H9 (cell line): ENCODE measurements at regions not wholly inside any gene's neighbourhood (a gene's known extent, or its start where the extent isn't known, plus 50 kb on each side); places are given as distances from the start of the nearest gene placed in this dataset.

Experiments used
- DNase-seq: peaks from one replicate; pipeline ENCODE4 v3.0.0-alpha.2; 2017
- H2AFZ ChIP-seq: one replicate; pipeline ENCODE4 v1.6.1; 2013; ENCODE audit warnings: mild to moderate bottlenecking, low read length, control low read depth, moderate library complexity
- H2AK5ac ChIP-seq: 2 replicates; pipeline ENCODE4 v1.6.1; 2013; ENCODE audit warnings: low read length, control low read depth, mixed read lengths; ENCODE audit not compliant: insufficient read length
- H2BK120ac ChIP-seq: one replicate; pipeline ENCODE4 v1.6.1; 2013; ENCODE audit warnings: low read depth, mild to moderate bottlenecking, low read length, control low read depth, inconsistent platforms; ENCODE audit not compliant: poor library complexity, severe bottlenecking
- H2BK12ac ChIP-seq: 2 replicates; pipeline ENCODE4 v1.6.1; 2013; ENCODE audit warnings: low read length, control low read depth, mixed read lengths, low read depth; ENCODE audit not compliant: insufficient read length
- H2BK15ac ChIP-seq: 2 replicates; pipeline ENCODE4 v1.6.1; 2013; ENCODE audit warnings: low read depth, low read length, control low read depth
- H2BK20ac ChIP-seq: one replicate; pipeline ENCODE4 v1.6.1; 2013; ENCODE audit warnings: low read depth, mild to moderate bottlenecking, low read length, control low read depth, inconsistent platforms; ENCODE audit not compliant: poor library complexity, severe bottlenecking
- H2BK5ac ChIP-seq: 2 replicates; pipeline ENCODE4 v1.6.1; 2013; ENCODE audit warnings: low read length, control low read depth, mixed read lengths; ENCODE audit not compliant: insufficient read length
- H3K14ac ChIP-seq: 2 replicates; pipeline ENCODE4 v1.6.1; 2013; ENCODE audit warnings: low read length, control low read depth; ENCODE audit not compliant: insufficient read depth
- H3K18ac ChIP-seq: 2 replicates; pipeline ENCODE4 v1.6.1; 2013; ENCODE audit warnings: low read depth, mild to moderate bottlenecking, mixed read lengths, low read length, control low read depth; ENCODE audit not compliant: insufficient read length
- H3K23ac ChIP-seq: 2 replicates; pipeline ENCODE4 v1.6.1; 2013; ENCODE audit warnings: low read length, control low read depth, mixed read lengths, low read depth; ENCODE audit not compliant: insufficient read length
- H3K23me2 ChIP-seq: 2 replicates; pipeline ENCODE4 v1.6.1; 2013; ENCODE audit warnings: low read depth, mild to moderate bottlenecking, mixed read lengths, low read length, control low read depth; ENCODE audit not compliant: insufficient read length, poor library complexity, severe bottlenecking
- H3K27ac ChIP-seq: 2 replicates; pipeline ENCODE4 v1.5.1; 2013; ENCODE audit warnings: low read length, control low read depth, mixed read lengths, low read depth; ENCODE audit not compliant: insufficient read length
- H3K27me3 ChIP-seq: 2 replicates; pipeline ENCODE4 v1.6.1; 2013; ENCODE audit warnings: low read length, control low read depth, inconsistent platforms; ENCODE audit not compliant: insufficient read depth
- H3K4ac ChIP-seq: 2 replicates; pipeline ENCODE4 v1.6.1; 2013; ENCODE audit warnings: low read depth, mild to moderate bottlenecking, control low read depth, inconsistent platforms, low read length, moderate library complexity
- H3K4me1 ChIP-seq: 2 replicates; pipeline ENCODE4 v1.6.1; 2013; ENCODE audit warnings: low read length, control low read depth, inconsistent platforms; ENCODE audit not compliant: insufficient read depth
- H3K4me2 ChIP-seq: 2 replicates; pipeline ENCODE4 v1.6.1; 2013; ENCODE audit warnings: low read length, control low read depth, mixed read lengths; ENCODE audit not compliant: insufficient read length, insufficient read depth
- H3K56ac ChIP-seq: 2 replicates; pipeline ENCODE4 v1.6.1; 2013; ENCODE audit warnings: low read depth, mild to moderate bottlenecking, mixed read lengths, low read length, control low read depth; ENCODE audit not compliant: insufficient read length
- H3K79me1 ChIP-seq: 2 replicates; pipeline ENCODE4 v1.6.1; 2013; ENCODE audit warnings: low read depth, mild to moderate bottlenecking, moderate library complexity, low read length, control low read depth, inconsistent platforms; ENCODE audit not compliant: insufficient read depth, poor library complexity, severe bottlenecking
- H3K79me2 ChIP-seq: 2 replicates; pipeline ENCODE4 v1.6.1; 2013; ENCODE audit warnings: low read length, control low read depth, inconsistent platforms; ENCODE audit not compliant: insufficient read depth
- H3K9ac ChIP-seq: 2 replicates; pipeline ENCODE4 v1.6.1; 2013; ENCODE audit warnings: low read length, control low read depth, mixed read lengths; ENCODE audit not compliant: insufficient read length; ENCODE audit errors: extremely low read depth
- H3K9me3 ChIP-seq: one replicate; pipeline ENCODE4 v1.6.1; 2013; ENCODE audit warnings: low read depth, low read length, inconsistent platforms; ENCODE audit not compliant: control insufficient read depth
- H3T11ph ChIP-seq: one replicate; pipeline ENCODE4 v1.6.1; 2013; ENCODE audit warnings: mild to moderate bottlenecking, low read length, control low read depth, inconsistent platforms
- H4K20me1 ChIP-seq: one replicate; pipeline ENCODE4 v1.6.1; 2013; ENCODE audit not compliant: control insufficient read depth, insufficient read length, insufficient read depth
- H4K5ac ChIP-seq: 2 replicates; pipeline ENCODE4 v1.6.1; 2013; ENCODE audit warnings: low read depth, mild to moderate bottlenecking, mixed read lengths, low read length, control low read depth; ENCODE audit not compliant: insufficient read length
- H4K8ac ChIP-seq: replicated peaks from 2 replicates; pipeline ENCODE4 v1.6.1; 2013; ENCODE audit warnings: low read length, control low read depth, mixed read lengths, low read depth; ENCODE audit not compliant: insufficient read length
- H4K91ac ChIP-seq: 2 replicates; pipeline ENCODE4 v1.6.1; 2013; ENCODE audit warnings: low read depth, mild to moderate bottlenecking, moderate library complexity, mixed read lengths, low read length, control low read depth; ENCODE audit not compliant: insufficient read length
- H3K27ac Mint-ChIP-seq, 3 experiments: 2 replicates in 2 of 3; 3 replicates in 1 of 3; pipeline ENCODE4 v1.8.0; 2020 to 2021; ENCODE audit warnings: mixed read lengths in 3 of 3, mild to moderate bottlenecking in 1 of 3, moderate library complexity in 1 of 3
- H3K27me3 Mint-ChIP-seq: 2 replicates; pipeline ENCODE4 v1.8.0; 2021; ENCODE audit warnings: low read depth, mild to moderate bottlenecking, moderate library complexity, mixed read lengths
- H3K36me3 Mint-ChIP-seq, 3 experiments: 2 replicates in 2 of 3; 3 replicates in 1 of 3; pipeline ENCODE4 v1.8.0; 2020 to 2021; ENCODE audit warnings: low read depth in 3 of 3, mixed read lengths in 3 of 3; ENCODE audit not compliant: insufficient read depth in 1 of 3
- H3K4me1 Mint-ChIP-seq, 2 experiments: 2 replicates each; pipeline ENCODE4 v1.8.0; 2020; ENCODE audit warnings: mixed read lengths in 2 of 2
- H3K4me3 Mint-ChIP-seq, 2 experiments: 2 replicates in 1 of 2; 3 replicates in 1 of 2; pipeline ENCODE4 v1.8.0; 2020 to 2021; ENCODE audit warnings: mild to moderate bottlenecking in 2 of 2, mixed read lengths in 2 of 2, moderate library complexity in 1 of 2
- H3K9me3 Mint-ChIP-seq, 2 experiments: 2 replicates in 1 of 2; 3 replicates in 1 of 2; pipeline ENCODE4 v1.8.0; 2020; ENCODE audit warnings: mild to moderate bottlenecking in 2 of 2, mixed read lengths in 2 of 2, moderate library complexity in 1 of 2
- CTCF ChIP-seq: fragments of 200-600 bp; sonication (generic); conservative IDR thresholded peaks from 3 replicates; pipeline ENCODE4 v1.8.0; 2021; ENCODE audit warnings: antibody characterized with exemption, mild to moderate bottlenecking
- WGBS: extraction: QIAGEN DNeasy Blood & Tissue Kit; methylation state at CpG from one replicate; pipeline ENCODE4 v1.1.7; 2013; ENCODE audit warnings: missing lambda C conversion rate, low lambda C conversion rate, mixed read lengths; ENCODE audit not compliant: insufficient read length; ENCODE audit errors: extremely low coverage; 5-methylcytosine and 5-hydroxymethylcytosine counted together

- H3K27ac ChIP-seq: no peak overlapping the region
- no peak overlapping the region for H3T11ph ChIP-seq
- H3K23ac ChIP-seq: no peak overlapping the region
- H3K79me2 ChIP-seq: no peaks in the 10 kb centered on the region
- no peaks in the 10 kb centered on the region for H4K20me1 ChIP-seq
- H4K5ac ChIP-seq: no peak overlapping the region
- H3K18ac ChIP-seq: no peak overlapping the region
- H2BK20ac ChIP-seq: no peak overlapping the region
- Mint-ChIP-seq H3K27ac (no peak overlapping the region), H3K36me3 (0 out of 7 replicates have a peak, but pooled peaks cover 0 to 2% (median 0%) of the 10 kb centered on the region in 3 experiments), H3K4me3 (no peak overlapping the region), H3K27me3 (no peaks in the 10 kb centered on the region; the same call in 1 of the 2 replicates), H3K4me1 (peaks cover 12 to 13% of the 10 kb centered on the region in 2 experiments), H3K9me3 (no peaks in the 10 kb centered on the region; a peak in 1 of 5 replicates)
- WGBS: no CpG with 5 or more reads among the region's 3 CpGs
- H3K9ac ChIP-seq: no peak overlapping the region
- no peak for DNase-seq
- H2AFZ ChIP-seq: no peak overlapping the region
- no peaks in the 10 kb centered on the region; the same call in 1 of the 2 replicates for H3K4me1 ChIP-seq
- no peaks in the 10 kb centered on the region for H3K9me3 ChIP-seq
- no peak overlapping the region for H2BK12ac ChIP-seq
- no peak overlapping the region for H3K4ac ChIP-seq
- no peak overlapping the region for H3K4me2 ChIP-seq
- no peak overlapping the region for H4K8ac ChIP-seq
- no peak for TF ChIP-seq CTCF
- no peaks in the 10 kb centered on the region for H3K27me3 ChIP-seq
- H3K14ac ChIP-seq: no peak overlapping the region
- no peaks in the 10 kb centered on the region for H3K79me1 ChIP-seq
- no peak overlapping the region for H2BK120ac ChIP-seq
- no peak overlapping the region for H3K56ac ChIP-seq
- H2AK5ac ChIP-seq: no peak overlapping the region
- no peak overlapping the region for H4K91ac ChIP-seq
- H2BK15ac ChIP-seq: no peak overlapping the region
- H2BK5ac ChIP-seq: no peak overlapping the region
- no peaks in the 10 kb centered on the region for H3K23me2 ChIP-seq
These were observed 146.2 kb upstream of the SLC38A2 start for GRCh38 chr12:46518729-46519128.
